SU-DHL-6 (cell line): ENCODE measurements at regions not wholly inside any gene's neighbourhood (a gene's known extent, or its start where the extent isn't known, plus 50 kb on each side); places are given as distances from the start of the nearest gene placed in this dataset.
"Not testable (repeated sequence)": the region's sequence is repeated elsewhere in the genome, so short reads cannot be mapped to it uniquely, and the experiment has no call there.

Source experiments
- H2AFZ ChIP-seq: fragments of 200-600 bp; sonication (generic); 2 replicates; pipeline ENCODE4 v1.6.1; 2014; ENCODE audit warnings: low read depth, mild to moderate bottlenecking, moderate library complexity, mixed read lengths, antibody characterized with exemption, low read length; ENCODE audit not compliant: severe bottlenecking
- H3F3A ChIP-seq: fragments of 200-600 bp; shearing (Covaris generic); 2 replicates; pipeline ENCODE4 v1.6.0; 2016; ENCODE audit warnings: antibody characterized with exemption, mild to moderate bottlenecking; ENCODE audit not compliant: insufficient read depth
- H3K27ac ChIP-seq: fragments of 200-600 bp; sonication (generic); 2 replicates; pipeline ENCODE4 v1.5.1; 2016; ENCODE audit warnings: low read depth, mild to moderate bottlenecking, low read length, moderate library complexity, mixed read lengths
- H3K27me3 ChIP-seq: fragments of 200-600 bp; sonication (generic), shearing (Covaris generic); 2 replicates; pipeline ENCODE4 v1.6.0; 2014; ENCODE audit warnings: mild to moderate bottlenecking, low read length
- H3K36me3 ChIP-seq: fragments of 200-600 bp; sonication (generic); 2 replicates; pipeline ENCODE4 v1.6.1; 2014; ENCODE audit warnings: mild to moderate bottlenecking, low read length, mixed read lengths
- H3K4me2 ChIP-seq: fragments of 300-600, 200-600 bp; shearing (Covaris generic), sonication (generic); 2 replicates; pipeline ENCODE4 v1.6.0; 2014; ENCODE audit warnings: low read length, low read depth, mild to moderate bottlenecking; ENCODE audit not compliant: poor library complexity, severe bottlenecking
- H3K4me3 ChIP-seq: fragments of 200-600 bp; sonication (generic); 2 replicates; pipeline ENCODE4 v1.5.1; 2014; ENCODE audit warnings: antibody characterized with exemption, low read length, mild to moderate bottlenecking, mixed read lengths; ENCODE audit not compliant: insufficient read depth, poor library complexity, severe bottlenecking
- H3K79me2 ChIP-seq: fragments of 200-600 bp; sonication (generic); 2 replicates; pipeline ENCODE4 v1.6.1; 2014; ENCODE audit warnings: mild to moderate bottlenecking, low read length, moderate library complexity; ENCODE audit not compliant: insufficient read depth
- H3K9ac ChIP-seq: fragments of 200-600 bp; sonication (generic); 2 replicates; pipeline ENCODE4 v1.7.0; 2014; ENCODE audit warnings: mild to moderate bottlenecking, low read length
- H3K9me2 ChIP-seq: fragments of 200-600 bp; sonication (generic); replicated peaks from 2 replicates; pipeline ENCODE4 v1.6.1; 2014; ENCODE audit warnings: low read length; ENCODE audit not compliant: insufficient read depth
- H3K9me3 ChIP-seq: fragments of 200-600 bp; sonication (generic); 2 replicates; pipeline ENCODE4 v1.6.1; 2014; ENCODE audit warnings: low read length, mixed read lengths; ENCODE audit not compliant: insufficient read depth
- H4K20me1 ChIP-seq: fragments of 200-600 bp; sonication (generic); 2 replicates; pipeline ENCODE4 v1.6.1; 2014; ENCODE audit warnings: low read depth, mild to moderate bottlenecking, antibody characterized with exemption, low read length, moderate library complexity, mixed read lengths
- EZH2phosphoT487 ChIP-seq: fragments of 200-600 bp; sonication (generic), shearing (Covaris generic); conservative IDR thresholded peaks from 2 replicates; pipeline ENCODE4 v1.6.1; 2018; ENCODE audit warnings: mild to moderate bottlenecking, antibody characterized with exemption, low read length, moderate library complexity, mixed read lengths
- TF ChIP-seq, protein P1 (sequence below): fragments of 200-600 bp; sonication (generic); IDR thresholded peaks from one replicate; pipeline ENCODE4 v1.5.1; 2017; ENCODE audit warnings: antibody characterized with exemption, mild to moderate bottlenecking, low read length, moderate library complexity; ENCODE audit not compliant: insufficient read depth, poor library complexity, severe bottlenecking

DNA sequence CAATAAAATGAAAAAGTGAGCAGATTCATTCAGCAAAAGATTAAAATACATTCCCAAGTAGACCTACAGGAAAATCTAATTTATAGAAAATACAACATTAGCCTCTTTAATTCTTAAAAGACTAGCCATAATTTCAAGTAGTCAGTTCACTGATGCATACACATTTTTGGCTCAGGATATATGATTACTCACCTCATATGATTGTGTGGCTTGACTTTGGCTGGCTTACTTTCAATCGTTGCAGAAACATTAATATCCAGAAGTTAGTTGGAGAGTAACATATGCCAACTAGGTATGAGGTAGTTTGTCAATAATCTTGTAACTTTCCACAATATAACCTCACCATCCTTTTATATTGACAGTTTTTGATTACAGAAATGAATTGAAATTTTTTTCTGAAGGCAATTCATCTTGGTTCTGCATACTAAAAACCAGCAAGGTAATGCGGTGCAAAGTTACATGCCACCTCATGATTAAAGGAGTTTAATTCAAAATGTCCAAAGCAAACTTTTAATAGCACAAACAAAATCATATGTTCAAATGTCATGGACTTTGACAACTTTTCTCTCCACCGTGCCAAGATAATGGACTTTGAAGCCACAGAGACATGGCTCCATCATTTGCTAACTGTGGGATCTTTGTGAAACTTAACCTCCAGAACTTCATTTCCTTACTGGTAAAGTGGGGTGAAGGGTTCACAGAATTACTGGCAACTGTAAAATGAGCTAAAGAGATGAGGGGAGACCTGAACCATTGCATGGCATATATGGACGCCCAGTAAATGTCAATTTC is 76.6 kb upstream of the PAM start:
- Histone ChIP-seq H3K4me2 (no peak overlapping the region), H3F3A (no peaks in the 10 kb centered on the region)

DNA sequence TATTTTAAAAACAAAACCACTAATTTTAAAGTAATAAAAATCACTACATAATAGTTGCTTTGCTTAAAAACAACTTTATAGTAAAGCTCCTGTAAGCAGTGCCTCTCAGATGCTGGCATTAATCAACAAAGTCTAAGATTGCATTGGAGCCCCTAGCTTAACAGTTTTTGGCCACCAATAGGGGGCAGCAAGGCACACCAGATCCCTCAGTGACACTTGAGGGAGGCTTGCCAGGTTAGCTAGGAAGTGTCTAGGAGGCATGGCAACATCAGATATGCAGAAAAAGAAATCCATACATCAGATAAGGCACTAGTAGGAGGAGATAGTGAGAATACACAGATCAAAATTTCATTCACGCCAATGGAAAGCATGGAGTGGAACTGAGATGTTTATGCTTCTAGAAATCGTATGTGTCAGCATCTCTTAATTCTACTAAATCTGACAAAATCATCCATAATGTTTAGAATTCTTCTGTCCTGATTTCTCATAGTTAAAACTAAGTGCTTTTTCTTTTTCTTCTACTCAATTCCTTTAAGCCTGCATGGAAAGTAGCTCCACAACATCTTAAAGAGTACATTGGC is 73.6 kb upstream of the PAM start:
- no peaks in the 10 kb centered on the region for H3K9me2 ChIP-seq
- H3K9me3 ChIP-seq: no peaks in the 10 kb centered on the region
- no peaks in the 10 kb centered on the region for H3K27me3 ChIP-seq
- no peaks in the 10 kb centered on the region for H3F3A ChIP-seq
- TF ChIP-seq, protein P1, sequence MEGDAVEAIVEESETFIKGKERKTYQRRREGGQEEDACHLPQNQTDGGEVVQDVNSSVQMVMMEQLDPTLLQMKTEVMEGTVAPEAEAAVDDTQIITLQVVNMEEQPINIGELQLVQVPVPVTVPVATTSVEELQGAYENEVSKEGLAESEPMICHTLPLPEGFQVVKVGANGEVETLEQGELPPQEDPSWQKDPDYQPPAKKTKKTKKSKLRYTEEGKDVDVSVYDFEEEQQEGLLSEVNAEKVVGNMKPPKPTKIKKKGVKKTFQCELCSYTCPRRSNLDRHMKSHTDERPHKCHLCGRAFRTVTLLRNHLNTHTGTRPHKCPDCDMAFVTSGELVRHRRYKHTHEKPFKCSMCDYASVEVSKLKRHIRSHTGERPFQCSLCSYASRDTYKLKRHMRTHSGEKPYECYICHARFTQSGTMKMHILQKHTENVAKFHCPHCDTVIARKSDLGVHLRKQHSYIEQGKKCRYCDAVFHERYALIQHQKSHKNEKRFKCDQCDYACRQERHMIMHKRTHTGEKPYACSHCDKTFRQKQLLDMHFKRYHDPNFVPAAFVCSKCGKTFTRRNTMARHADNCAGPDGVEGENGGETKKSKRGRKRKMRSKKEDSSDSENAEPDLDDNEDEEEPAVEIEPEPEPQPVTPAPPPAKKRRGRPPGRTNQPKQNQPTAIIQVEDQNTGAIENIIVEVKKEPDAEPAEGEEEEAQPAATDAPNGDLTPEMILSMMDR: peak; percentile 57
- TF ChIP-seq EZH2phosphoT487: no peak
- no peaks in the 10 kb centered on the region for H4K20me1 ChIP-seq
- H3K4me3 ChIP-seq: no peak overlapping the region
- no peaks in the 10 kb centered on the region for H3K36me3 ChIP-seq
- H3K9ac ChIP-seq: no peak overlapping the region
- no peaks in the 10 kb centered on the region for H3K79me2 ChIP-seq
- H3K27ac ChIP-seq: no peak overlapping the region
- no peak overlapping the region for H2AFZ ChIP-seq
- H3K4me2 ChIP-seq: no peak overlapping the region

More for the DNA sequence above, 76.6 kb upstream of the PAM start:
- no peaks in the 10 kb centered on the region for H4K20me1 ChIP-seq
- H3K79me2 ChIP-seq: no peaks in the 10 kb centered on the region
- H3K27me3 ChIP-seq: no peaks in the 10 kb centered on the region
- H3K27ac ChIP-seq: no peak overlapping the region
- no peak for TF ChIP-seq EZH2phosphoT487
- TF ChIP-seq, protein P1: no peak
- no peaks in the 10 kb centered on the region for H3K36me3 ChIP-seq
- no peak overlapping the region for H3K4me3 ChIP-seq
- no peaks in the 10 kb centered on the region for H3K9me2 ChIP-seq
- H3K9me3 ChIP-seq: no peaks in the 10 kb centered on the region
- H2AFZ ChIP-seq: no peak overlapping the region
- H3K9ac ChIP-seq: no peak overlapping the region

DNA sequence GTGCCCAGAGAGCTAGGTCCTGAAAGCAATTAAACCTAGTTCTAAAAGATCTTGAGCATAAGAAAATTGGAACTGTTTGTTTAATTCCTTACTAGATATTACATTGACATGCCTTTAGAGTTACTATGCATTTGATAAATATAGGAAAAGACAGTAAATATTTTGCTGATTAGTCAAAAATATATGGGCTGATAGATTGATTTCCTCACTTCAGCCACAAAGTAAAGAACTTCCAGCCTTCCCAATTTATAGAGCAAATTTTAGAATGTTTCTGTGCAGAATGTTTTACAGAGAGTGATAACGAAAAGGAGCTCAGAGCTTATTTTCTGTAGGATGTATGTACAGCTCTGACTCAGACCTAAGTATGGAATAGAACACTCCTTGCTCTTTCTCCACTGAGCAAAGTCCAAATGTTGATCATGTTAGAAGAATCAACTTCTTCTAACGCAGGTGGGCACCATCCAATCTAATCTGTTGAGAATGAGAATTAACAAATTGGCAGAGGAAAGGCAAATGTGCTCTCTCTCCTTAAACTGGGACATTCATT is 72.9 kb upstream of the PAM start:
- Histone ChIP-seq H3K27ac (no peak overlapping the region), H3K36me3 (no peaks in the 10 kb centered on the region), H3K9me2 (no peaks in the 10 kb centered on the region), H3K27me3 (no peaks in the 10 kb centered on the region), H2AFZ (no peak overlapping the region), H3F3A (no peaks in the 10 kb centered on the region), H3K9ac (no peak overlapping the region), H3K4me3 (no peak overlapping the region), H3K4me2 (no peak overlapping the region), H4K20me1 (no peaks in the 10 kb centered on the region), H3K9me3 (no peaks in the 10 kb centered on the region), H3K79me2 (no peaks in the 10 kb centered on the region)
- no peak for TF ChIP-seq EZH2phosphoT487
- TF ChIP-seq, protein P1: no peak

DNA sequence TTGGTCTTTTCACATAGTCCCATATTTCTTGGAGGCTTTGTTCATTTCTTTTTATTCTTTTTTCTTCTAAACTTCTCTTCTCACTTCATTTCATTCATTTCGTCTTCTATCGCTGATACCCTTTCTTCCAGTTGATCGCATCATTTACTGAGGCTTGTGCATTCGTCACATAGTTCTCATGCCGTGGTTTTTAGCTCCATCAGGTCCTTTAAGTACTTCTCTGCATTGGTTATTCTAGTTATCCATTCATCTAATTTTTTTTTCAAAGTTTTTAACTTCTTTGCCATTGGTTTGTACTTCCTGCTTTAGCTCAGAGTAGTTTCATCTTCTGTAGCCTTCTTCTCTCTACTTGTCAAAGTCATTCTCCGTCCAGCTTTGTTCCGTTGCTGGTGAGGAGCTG is 67.0 kb upstream of the PAM start:
- not testable (repeated sequence) for H4K20me1 ChIP-seq, H3K9me2 ChIP-seq, H3K4me3 ChIP-seq, H3F3A ChIP-seq, H3K9ac ChIP-seq, H3K79me2 ChIP-seq, H2AFZ ChIP-seq, H3K27ac ChIP-seq, H3K4me2 ChIP-seq, H3K27me3 ChIP-seq, H3K36me3 ChIP-seq, H3K9me3 ChIP-seq

DNA sequence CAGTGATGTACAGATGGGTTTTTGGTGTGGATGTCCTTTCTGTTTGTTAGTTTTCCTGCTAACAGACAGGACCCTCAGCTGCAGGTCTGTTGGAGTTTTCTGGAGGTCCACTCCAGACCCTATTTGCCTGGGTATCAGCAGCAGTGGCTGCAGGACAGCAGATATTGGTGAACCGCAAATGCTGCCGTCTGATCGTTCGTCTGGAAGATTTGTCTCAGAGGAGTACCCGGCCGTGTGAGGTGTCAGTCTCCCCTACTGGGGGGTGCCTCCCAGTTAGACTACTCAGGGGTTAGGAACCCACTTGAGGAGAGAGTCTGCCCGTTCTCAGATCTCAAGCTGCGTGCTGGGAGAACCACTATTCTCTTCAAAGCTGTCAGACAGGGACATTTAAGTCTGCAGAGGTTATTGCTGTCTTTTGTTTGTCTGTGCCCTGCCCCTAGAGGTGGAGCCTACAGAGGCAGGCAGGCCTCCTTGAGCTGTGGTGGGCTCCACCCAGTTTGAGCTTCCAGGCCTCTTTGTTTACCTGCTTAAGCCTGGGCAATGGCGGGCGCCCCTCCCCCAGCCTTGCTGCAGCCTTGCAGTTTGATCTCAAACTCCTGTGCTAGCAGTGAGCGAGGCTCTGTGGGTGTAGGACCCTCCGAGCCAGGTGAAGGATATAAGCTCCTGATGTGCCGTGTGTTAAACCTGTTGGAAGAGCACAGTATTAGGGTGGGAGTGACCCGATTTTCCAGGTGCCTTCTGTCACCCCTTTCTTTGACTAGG is 66.3 kb upstream of the PAM start:
- not testable (repeated sequence) for H3K9me3 ChIP-seq, H3K27ac ChIP-seq, H3F3A ChIP-seq, H4K20me1 ChIP-seq, H3K9ac ChIP-seq, H3K9me2 ChIP-seq, H3K27me3 ChIP-seq, H2AFZ ChIP-seq, H3K4me3 ChIP-seq, H3K79me2 ChIP-seq, H3K36me3 ChIP-seq, H3K4me2 ChIP-seq
